HG03457 (cell line): ENCODE measurements at regions not wholly inside any gene's neighbourhood (a gene's known extent, or its start where the extent isn't known, plus 50 kb on each side); places are given as distances from the start of the nearest gene placed in this dataset.
"Not testable (repeated sequence)": the region's sequence is repeated elsewhere in the genome, so short reads cannot be mapped to it uniquely, and the experiment has no call there.

Experiments used
- ATAC-seq: cut with Tn5 transposase; IDR thresholded peaks from one replicate; pipeline ENCODE4 v1.9.1; 2021; ENCODE audit warnings: moderate number of reproducible peaks; ENCODE audit not compliant: unreplicated experiment

DNA sequence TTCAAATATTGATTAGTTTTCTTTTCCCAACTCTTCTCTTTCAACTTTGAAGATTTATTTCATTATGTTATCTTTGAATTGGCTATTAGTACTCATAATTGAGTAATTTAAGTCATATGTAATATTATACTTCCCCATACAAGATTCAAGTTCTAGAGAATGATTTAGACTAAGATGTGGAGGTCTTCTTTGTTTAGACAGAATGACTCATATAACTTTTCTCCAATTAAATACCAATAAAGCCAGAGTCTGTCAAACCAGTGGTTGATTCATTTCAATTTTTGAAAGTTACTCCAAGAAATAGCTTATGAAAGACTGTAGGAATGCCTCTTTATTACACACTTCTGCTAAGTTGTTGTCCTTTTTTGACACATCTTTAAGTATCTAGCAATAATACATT is 115.8 kb upstream of the SLC35F3 start:
- ATAC-seq: no peak

GRCh38 chr1:233790121-233790520 is 114.4 kb upstream of the SLC35F3 start:
- ATAC-seq: no peak

- peak; percentile 79 for ATAC-seq
Observed at GRCh38 chr1:233790662-233791371, 113.7 kb upstream of the SLC35F3 start.

DNA sequence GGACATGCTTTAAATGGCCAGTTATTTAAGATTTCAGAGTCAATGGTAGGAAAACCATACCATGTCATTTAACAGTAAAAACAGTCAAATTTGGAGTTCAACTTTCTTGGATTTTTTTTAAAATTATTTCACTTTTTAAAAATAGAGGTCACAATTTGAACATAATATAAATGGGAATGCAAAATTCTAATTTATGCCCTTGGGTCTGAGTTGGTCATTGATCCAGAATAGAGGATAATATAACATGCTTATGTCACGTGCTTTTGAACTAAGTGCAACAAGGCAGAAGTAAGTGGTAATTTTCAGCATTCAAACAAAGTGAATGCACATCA is 113.1 kb upstream of the SLC35F3 start:
- no peak for ATAC-seq

- ATAC-seq: no peak
Observed at GRCh38 chr1:233791721-233792120, 112.8 kb upstream of the SLC35F3 start.

DNA sequence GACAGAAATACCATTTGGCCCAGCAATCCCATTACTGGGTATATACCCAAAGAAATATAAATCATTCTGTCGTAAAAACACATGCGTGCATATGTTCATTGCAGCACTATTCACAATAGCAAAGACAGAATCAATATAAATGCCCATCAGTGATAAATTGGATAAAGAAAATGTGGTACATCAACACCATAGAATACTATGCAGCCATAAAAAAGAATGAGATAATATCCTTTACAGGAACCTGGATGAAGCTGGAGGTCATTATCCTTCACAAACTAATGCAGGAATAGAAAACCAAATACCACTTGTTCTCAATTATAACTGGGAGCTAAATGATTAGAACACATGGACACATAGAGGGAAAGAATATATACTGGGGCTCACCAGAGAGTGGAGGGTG is 109.6 kb upstream of the SLC35F3 start:
- no peak for ATAC-seq

DNA sequence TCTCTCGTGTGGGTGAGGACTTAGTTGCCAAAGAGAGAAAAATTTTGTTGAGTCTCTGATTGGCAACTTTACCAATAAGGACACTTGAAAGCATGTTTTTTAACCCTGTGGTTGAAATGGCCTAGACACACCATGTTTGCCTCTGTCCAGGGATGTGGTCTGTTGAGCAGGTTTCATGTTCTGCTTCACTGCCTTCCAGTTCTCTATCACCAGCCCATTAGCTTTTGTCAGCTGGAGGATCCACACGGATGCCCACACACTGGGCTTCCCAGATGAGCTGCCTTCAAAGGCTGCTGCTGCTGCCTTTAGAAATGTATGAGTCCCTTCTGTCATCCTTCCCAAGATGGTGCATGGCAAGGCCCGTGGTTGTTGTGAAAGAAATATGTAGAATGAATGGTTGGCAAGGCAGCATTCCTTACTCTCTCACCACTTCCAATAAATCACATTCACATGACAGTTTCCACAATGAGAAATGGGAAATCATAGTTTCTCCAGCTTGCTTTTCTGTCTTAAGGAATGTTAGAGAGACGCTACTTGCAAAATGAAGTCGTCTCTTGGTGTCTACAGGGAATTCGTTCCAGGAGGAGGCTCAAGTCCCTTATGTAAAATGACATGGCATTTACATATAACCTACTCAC is 108.2 kb upstream of the SLC35F3 start:
- ATAC-seq: no peak

DNA sequence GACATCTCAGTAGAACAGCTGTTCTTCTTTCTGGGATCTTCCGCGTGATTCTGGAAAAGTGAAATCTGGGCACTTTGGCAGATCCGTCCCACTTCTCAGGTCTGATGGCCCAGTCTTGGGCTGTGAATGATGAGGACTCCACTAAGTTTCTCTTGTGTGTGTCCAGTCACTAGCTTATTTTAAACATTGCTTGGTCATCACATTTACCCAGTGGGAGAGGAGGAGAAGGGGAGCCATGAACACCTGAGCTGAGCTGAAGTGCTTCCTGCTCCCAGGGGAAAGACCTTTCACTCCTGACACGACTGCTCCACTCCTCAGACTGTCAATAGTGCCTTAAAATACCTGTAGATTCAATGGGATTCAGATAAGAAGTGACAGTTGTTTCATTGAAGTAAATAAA is 101.9 kb upstream of the SLC35F3 start:
- ATAC-seq: no peak

DNA sequence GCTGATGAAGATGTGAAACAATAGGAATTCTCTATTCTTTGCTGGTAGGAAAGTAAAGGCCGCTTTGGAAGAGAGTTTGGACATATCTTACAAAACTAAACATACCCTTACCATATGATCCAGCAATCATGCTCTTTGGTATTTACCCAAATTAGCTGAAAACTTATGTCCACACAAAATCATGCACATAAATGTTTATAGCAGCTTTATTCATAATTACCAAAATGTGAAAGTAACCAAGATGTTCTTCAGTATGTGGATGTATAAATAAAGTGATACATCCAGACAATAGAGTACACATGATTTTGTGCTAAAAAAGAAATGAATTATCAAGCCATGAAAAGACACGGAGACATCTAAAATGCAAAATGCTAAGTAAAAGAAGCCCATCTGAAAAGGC is 98.7 kb upstream of the SLC35F3 start:
- no peak for ATAC-seq

GRCh38 chr1:233815357-233815756 is 89.1 kb upstream of the SLC35F3 start:
- ATAC-seq: no peak

DNA sequence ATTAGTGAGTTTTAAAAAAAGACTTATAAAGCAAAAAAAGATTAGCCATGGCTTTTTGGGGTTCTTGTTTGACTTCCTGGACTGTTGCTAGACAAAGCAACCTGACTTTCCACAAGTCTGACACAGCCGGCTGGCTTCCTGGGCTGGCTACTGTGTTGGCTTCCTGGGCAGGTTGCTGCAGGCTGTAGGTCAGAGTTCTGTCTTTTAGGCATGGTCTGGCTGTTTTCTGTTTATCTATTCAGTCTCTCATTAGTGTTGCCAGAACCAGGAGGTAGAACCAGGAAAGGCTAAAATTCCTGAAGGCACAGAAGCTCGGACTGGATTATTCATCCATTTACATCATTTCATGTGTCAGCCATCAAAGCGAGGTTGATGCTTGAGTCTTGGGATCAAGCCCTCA is 88.6 kb upstream of the SLC35F3 start:
- no peak for ATAC-seq

GRCh38 chr1:233816348-233816747 is 88.1 kb upstream of the SLC35F3 start:
- no peak for ATAC-seq

GRCh38 chr1:233819042-233819441 is 85.4 kb upstream of the SLC35F3 start:
- ATAC-seq: no peak

DNA sequence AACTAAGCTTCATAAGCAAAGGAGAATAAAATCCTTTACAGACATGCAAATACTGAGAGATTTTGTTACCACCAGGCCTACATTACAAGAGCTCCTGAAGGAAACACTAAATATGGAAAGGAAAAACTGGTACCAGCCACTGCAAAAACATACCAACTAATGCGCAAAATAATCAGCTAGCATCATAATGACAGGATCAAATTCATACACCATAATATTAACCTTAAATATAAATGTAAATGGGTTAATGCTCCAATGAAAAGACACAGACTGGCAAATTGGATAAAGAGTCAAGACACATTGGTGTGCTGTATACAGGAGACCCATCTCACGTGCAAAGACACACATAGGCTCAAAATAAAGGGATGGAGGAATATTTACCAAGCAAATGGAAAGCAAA is 80.3 kb upstream of the SLC35F3 start:
- ATAC-seq: not testable (repeated sequence)

DNA sequence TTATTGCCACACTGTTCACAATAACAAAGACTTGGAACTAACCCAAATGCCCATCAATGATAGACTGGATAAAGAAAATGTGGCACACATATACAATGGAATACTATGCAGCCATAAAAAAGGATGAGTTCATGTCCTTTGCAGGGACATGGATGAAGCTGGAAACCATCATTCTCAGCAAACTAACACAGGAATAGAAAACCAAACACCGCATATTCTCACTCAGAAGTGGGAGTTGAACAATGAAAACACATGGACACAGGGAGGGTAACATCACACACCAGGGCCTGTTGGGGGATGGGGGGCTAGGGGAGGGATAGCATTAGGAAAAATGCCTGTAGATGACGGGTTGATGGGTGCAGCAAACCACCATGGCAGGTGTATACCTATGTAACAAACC is 76.5 kb upstream of the SLC35F3 start:
- not testable (repeated sequence) for ATAC-seq

GRCh38 chr1:233828480-233828879 is 76.0 kb upstream of the SLC35F3 start:
- ATAC-seq: no peak

GRCh38 chr1:233834609-233835008 is 69.9 kb upstream of the SLC35F3 start:
- ATAC-seq: no peak

DNA sequence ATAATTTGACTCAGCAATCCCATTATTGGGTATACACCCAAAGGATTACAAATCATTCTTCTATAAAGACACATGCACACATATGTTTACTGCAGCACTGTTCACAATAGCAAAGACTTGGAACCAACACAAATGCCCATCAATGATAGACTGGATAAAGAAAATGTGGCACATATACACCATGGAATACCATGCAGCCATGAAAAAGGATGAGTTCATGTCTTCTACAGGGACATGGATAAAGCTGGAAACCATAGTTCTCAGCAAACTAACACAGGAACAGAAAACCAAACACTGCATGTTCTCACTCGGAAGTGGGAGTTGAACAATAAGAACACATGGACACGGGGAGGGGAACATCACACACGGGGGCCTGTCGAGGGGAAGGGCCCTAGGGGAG is 66.3 kb upstream of the SLC35F3 start:
- ATAC-seq: not testable (repeated sequence)

GRCh38 chr1:233843525-233844204 is 60.8 kb upstream of the SLC35F3 start:
- no peak for ATAC-seq

GRCh38 chr1:233844275-233844674 is 60.2 kb upstream of the SLC35F3 start:
- ATAC-seq: no peak

- ATAC-seq: no peak
Observed at GRCh38 chr1:233844692-233845091, 59.8 kb upstream of the SLC35F3 start.
